ENCODE measurements at regions not wholly inside any gene's neighbourhood (a gene's known extent, or its start where the extent isn't known, plus 50 kb on each side); places are given as distances from the start of the nearest gene placed in this dataset.
A peak's percentile ranks its signal among the peaks of the same experiment; 100 is the strongest.

DNA sequence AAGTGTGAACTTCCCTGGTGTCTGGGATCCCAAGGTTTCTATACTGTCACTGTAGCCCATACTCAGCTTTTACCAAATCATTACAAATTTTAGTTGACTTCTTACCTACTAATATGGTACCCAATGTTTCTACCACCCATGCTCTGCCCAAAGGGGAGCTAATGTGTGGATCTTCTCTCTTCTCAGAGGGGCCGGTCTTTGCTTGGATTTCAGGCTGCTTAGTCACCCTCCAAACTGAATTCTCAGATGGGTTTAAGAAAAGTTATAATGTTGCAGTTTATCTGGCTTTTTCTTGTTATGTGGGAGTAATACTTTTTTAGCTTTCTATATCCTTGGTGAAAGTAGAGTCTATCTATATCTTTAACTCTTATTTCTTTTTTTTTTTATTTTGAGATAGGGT, 67.1 kb upstream of the AKAP13 start:
- Histone ChIP-seq H2AFZ (peak overlapping the region; percentile 93; the same call in 1 of the 2 replicates), H3K4me2 (no peak overlapping the region), H3K9me2 (ENCODE audit: insufficient read depth) (peaks cover 7% of the 10 kb centered on the region; the same call in 1 of the 2 replicates), H3K36me3 (ENCODE audit: insufficient read depth) (no peaks in the 10 kb centered on the region), H3K27ac (ENCODE audit: low read depth) (no peak overlapping the region), H3F3A (replicated peaks; ENCODE audit: low read depth) (no peaks in the 10 kb centered on the region), H3K4me1 (ENCODE audit: insufficient read depth) (no peaks in the 10 kb centered on the region), H3K4me3 (no peak overlapping the region), H3K79me2 (replicated peaks; ENCODE audit: insufficient read depth) (no peaks in the 10 kb centered on the region), H3K27me3 (ENCODE audit: insufficient read depth) (no peaks in the 10 kb centered on the region), H4K20me1 (replicated peaks; ENCODE audit: insufficient read depth) (no peaks in the 10 kb centered on the region)
- DNase-seq (ENCODE audit: low spot score) = no peak
- Mint-ChIP-seq H3K27me3 (ENCODE audit: insufficient read depth, low read depth, poor library complexity) (no peaks in the 10 kb centered on the region), H3K9me3 (no peaks in the 10 kb centered on the region; the same call in 2 of the 3 replicates), H3K4me1 (peaks cover 11% of the 10 kb centered on the region), H3K27ac (no peak overlapping the region), H3K36me3 (ENCODE audit: low read depth) (no peaks in the 10 kb centered on the region), H3K4me3 (no peak overlapping the region)
- TF ChIP-seq, protein P1, sequence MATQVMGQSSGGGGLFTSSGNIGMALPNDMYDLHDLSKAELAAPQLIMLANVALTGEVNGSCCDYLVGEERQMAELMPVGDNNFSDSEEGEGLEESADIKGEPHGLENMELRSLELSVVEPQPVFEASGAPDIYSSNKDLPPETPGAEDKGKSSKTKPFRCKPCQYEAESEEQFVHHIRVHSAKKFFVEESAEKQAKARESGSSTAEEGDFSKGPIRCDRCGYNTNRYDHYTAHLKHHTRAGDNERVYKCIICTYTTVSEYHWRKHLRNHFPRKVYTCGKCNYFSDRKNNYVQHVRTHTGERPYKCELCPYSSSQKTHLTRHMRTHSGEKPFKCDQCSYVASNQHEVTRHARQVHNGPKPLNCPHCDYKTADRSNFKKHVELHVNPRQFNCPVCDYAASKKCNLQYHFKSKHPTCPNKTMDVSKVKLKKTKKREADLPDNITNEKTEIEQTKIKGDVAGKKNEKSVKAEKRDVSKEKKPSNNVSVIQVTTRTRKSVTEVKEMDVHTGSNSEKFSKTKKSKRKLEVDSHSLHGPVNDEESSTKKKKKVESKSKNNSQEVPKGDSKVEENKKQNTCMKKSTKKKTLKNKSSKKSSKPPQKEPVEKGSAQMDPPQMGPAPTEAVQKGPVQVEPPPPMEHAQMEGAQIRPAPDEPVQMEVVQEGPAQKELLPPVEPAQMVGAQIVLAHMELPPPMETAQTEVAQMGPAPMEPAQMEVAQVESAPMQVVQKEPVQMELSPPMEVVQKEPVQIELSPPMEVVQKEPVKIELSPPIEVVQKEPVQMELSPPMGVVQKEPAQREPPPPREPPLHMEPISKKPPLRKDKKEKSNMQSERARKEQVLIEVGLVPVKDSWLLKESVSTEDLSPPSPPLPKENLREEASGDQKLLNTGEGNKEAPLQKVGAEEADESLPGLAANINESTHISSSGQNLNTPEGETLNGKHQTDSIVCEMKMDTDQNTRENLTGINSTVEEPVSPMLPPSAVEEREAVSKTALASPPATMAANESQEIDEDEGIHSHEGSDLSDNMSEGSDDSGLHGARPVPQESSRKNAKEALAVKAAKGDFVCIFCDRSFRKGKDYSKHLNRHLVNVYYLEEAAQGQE (IDR thresholded peaks at IDR 0.05; ENCODE audit: unreplicated experiment) = no peak
- TF ChIP-seq CREB1 (CRISPR knock-in tag; IDR thresholded peaks at IDR 0.05; ENCODE audit: low read depth) (no peak), JUNB (IDR thresholded peaks at IDR 0.05; ENCODE audit: unreplicated experiment) (no peak), NANOG (IDR thresholded peaks at IDR 0.05; ENCODE audit: borderline replicate concordance) (no peak), EZH2 (IDR thresholded peaks at IDR 0.05; ENCODE audit: low read depth, unreplicated experiment) (no peak), STAT1 (IDR thresholded peaks at IDR 0.05; ENCODE audit: unreplicated experiment) (no peak), EZH2phosphoT487 (IDR thresholded peaks at IDR 0.05; ENCODE audit: unreplicated experiment) (no peak), POLR2AphosphoS5 (IDR thresholded peaks at IDR 0.05; ENCODE audit: low read depth) (no peak), ZNF331 (CRISPR knock-in tag; IDR thresholded peaks at IDR 0.05; ENCODE audit: low read depth) (no peak), ZNF114 (CRISPR knock-in tag; IDR thresholded peaks at IDR 0.05) (no peak)
- TF ChIP-seq, protein P2, sequence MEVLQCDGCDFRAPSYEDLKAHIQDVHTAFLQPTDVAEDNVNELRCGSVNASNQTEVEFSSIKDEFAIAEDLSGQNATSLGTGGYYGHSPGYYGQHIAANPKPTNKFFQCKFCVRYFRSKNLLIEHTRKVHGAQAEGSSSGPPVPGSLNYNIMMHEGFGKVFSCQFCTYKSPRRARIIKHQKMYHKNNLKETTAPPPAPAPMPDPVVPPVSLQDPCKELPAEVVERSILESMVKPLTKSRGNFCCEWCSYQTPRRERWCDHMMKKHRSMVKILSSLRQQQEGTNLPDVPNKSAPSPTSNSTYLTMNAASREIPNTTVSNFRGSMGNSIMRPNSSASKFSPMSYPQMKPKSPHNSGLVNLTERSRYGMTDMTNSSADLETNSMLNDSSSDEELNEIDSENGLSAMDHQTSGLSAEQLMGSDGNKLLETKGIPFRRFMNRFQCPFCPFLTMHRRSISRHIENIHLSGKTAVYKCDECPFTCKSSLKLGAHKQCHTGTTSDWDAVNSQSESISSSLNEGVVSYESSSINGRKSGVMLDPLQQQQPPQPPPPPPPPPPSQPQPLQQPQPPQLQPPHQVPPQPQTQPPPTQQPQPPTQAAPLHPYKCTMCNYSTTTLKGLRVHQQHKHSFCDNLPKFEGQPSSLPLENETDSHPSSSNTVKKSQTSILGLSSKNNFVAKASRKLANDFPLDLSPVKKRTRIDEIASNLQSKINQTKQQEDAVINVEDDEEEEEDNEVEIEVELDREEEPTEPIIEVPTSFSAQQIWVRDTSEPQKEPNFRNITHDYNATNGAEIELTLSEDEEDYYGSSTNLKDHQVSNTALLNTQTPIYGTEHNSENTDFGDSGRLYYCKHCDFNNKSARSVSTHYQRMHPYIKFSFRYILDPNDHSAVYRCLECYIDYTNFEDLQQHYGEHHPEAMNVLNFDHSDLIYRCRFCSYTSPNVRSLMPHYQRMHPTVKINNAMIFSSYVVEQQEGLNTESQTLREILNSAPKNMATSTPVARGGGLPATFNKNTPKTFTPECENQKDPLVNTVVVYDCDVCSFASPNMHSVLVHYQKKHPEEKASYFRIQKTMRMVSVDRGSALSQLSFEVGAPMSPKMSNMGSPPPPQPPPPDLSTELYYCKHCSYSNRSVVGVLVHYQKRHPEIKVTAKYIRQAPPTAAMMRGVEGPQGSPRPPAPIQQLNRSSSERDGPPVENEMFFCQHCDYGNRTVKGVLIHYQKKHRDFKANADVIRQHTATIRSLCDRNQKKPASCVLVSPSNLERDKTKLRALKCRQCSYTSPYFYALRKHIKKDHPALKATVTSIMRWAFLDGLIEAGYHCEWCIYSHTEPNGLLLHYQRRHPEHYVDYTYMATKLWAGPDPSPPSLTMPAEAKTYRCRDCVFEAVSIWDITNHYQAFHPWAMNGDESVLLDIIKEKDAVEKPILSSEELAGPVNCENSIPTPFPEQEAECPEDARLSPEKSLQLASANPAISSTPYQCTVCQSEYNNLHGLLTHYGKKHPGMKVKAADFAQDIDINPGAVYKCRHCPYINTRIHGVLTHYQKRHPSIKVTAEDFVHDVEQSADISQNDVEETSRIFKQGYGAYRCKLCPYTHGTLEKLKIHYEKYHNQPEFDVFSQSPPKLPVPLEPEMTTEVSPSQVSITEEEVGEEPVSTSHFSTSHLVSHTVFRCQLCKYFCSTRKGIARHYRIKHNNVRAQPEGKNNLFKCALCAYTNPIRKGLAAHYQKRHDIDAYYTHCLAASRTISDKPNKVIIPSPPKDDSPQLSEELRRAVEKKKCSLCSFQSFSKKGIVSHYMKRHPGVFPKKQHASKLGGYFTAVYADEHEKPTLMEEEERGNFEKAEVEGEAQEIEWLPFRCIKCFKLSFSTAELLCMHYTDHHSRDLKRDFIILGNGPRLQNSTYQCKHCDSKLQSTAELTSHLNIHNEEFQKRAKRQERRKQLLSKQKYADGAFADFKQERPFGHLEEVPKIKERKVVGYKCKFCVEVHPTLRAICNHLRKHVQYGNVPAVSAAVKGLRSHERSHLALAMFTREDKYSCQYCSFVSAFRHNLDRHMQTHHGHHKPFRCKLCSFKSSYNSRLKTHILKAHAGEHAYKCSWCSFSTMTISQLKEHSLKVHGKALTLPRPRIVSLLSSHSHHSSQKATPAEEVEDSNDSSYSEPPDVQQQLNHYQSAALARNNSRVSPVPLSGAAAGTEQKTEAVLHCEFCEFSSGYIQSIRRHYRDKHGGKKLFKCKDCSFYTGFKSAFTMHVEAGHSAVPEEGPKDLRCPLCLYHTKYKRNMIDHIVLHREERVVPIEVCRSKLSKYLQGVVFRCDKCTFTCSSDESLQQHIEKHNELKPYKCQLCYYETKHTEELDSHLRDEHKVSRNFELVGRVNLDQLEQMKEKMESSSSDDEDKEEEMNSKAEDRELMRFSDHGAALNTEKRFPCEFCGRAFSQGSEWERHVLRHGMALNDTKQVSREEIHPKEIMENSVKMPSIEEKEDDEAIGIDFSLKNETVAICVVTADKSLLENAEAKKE (CRISPR knock-in tag; IDR thresholded peaks at IDR 0.05) = no peak
- TF ChIP-seq, protein P3, sequence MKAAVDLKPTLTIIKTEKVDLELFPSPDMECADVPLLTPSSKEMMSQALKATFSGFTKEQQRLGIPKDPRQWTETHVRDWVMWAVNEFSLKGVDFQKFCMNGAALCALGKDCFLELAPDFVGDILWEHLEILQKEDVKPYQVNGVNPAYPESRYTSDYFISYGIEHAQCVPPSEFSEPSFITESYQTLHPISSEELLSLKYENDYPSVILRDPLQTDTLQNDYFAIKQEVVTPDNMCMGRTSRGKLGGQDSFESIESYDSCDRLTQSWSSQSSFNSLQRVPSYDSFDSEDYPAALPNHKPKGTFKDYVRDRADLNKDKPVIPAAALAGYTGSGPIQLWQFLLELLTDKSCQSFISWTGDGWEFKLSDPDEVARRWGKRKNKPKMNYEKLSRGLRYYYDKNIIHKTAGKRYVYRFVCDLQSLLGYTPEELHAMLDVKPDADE (IDR thresholded peaks at IDR 0.05) = no peak
- TF ChIP-seq, protein P4, sequence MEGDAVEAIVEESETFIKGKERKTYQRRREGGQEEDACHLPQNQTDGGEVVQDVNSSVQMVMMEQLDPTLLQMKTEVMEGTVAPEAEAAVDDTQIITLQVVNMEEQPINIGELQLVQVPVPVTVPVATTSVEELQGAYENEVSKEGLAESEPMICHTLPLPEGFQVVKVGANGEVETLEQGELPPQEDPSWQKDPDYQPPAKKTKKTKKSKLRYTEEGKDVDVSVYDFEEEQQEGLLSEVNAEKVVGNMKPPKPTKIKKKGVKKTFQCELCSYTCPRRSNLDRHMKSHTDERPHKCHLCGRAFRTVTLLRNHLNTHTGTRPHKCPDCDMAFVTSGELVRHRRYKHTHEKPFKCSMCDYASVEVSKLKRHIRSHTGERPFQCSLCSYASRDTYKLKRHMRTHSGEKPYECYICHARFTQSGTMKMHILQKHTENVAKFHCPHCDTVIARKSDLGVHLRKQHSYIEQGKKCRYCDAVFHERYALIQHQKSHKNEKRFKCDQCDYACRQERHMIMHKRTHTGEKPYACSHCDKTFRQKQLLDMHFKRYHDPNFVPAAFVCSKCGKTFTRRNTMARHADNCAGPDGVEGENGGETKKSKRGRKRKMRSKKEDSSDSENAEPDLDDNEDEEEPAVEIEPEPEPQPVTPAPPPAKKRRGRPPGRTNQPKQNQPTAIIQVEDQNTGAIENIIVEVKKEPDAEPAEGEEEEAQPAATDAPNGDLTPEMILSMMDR (conservative IDR thresholded peaks at IDR 0.05; ENCODE audit: low read depth in 2 of 2) = no peak
- ATAC-seq = no peak
